Ovary (tissue), 7 donors: ENCODE measurements at regions not wholly inside any gene's neighbourhood (a gene's known extent, or its start where the extent isn't known, plus 50 kb on each side); places are given as distances from the start of the nearest gene placed in this dataset.
"Not testable (repeated sequence)": the region's sequence is repeated elsewhere in the genome, so short reads cannot be mapped to it uniquely, and the experiment has no call there.

ENCODE experiments used
- DNase-seq, 5 donors: peaks; one replicate each; pipeline ENCODE4 v3.0.0-alpha.2; 2019 to 2020
- H3K27ac ChIP-seq, 2 donors: fragments of 200-600 bp; one replicate each; pipeline versions ENCODE4 v1.5.1 to v1.8.0; 2019 to 2022
- H3K27me3 ChIP-seq: fragments of 200-600 bp; one replicate; pipeline ENCODE4 v1.8.0; 2022
- H3K36me3 ChIP-seq: fragments of 200-600 bp; sonication (generic); one replicate; pipeline ENCODE4 v1.5.1; 2019
- H3K4me1 ChIP-seq: one replicate; pipeline ENCODE4 v1.8.1; 2013; ENCODE audit warnings: mild to moderate bottlenecking, moderate library complexity; ENCODE audit not compliant: insufficient read depth
- H3K4me3 ChIP-seq: fragments of 200-600 bp; sonication (generic); one replicate; pipeline ENCODE4 v1.5.1; 2017
- H3K9me3 ChIP-seq, 2 donors: fragments of 200-600 bp in 1 of 2; sonication (generic) in 1 of 2; one replicate each; pipeline versions ENCODE4 v1.5.1 to v1.8.1; 2013 to 2019; ENCODE audit warnings: mild to moderate bottlenecking in 1 of 2, moderate library complexity in 1 of 2
- WGBS, 3 donors: extraction: QIAGEN DNeasy Blood & Tissue Kit in 1 of 3; methylation state at CpG; one replicate each; pipeline versions ENCODE4 v1.1.5 to v1.1.7; 2013 to 2017; 5-methylcytosine and 5-hydroxymethylcytosine counted together
- intact Hi-C, 4 donors: fragments of 100-400 bp; cut with DNase I; formaldehyde crosslinking; loops; one replicate each; pipeline versions ENCODE4 v1.11.0 to v1.15.1; 2022 to 2023
- donor health status: DM: no; HTN: no; CAD: no; lungs with moderate emphysema.
- donor health status: DM: no; HTN: no; CAD: no.
- donor health status: Bipolar disorder and iron deficiency.
- donor health status: DM: no; HTN: no; CAD: no.
- donor health status: DM: yes; HTN: yes; CAD: no.

GRCh38 chr16:29136046-29136696 lies 151.3 kb downstream of the LAT start:
- H3K4me3 ChIP-seq, intact Hi-C loops: not testable (repeated sequence)
- WGBS, 3 donors: 95 to 97% (median 97%) methylated on average over 3 to 4 of the region's 4 CpGs

GRCh38 chr16:29135098-29135497 lies 150.2 kb downstream of the LAT start:
- H3K27ac ChIP-seq, H3K4me3 ChIP-seq, H3K36me3 ChIP-seq, intact Hi-C loops, H3K9me3 ChIP-seq, DNase-seq, H3K27me3 ChIP-seq: not testable (repeated sequence)
- WGBS, 3 donors: 95 to 100% (median 97%) methylated on average over 6 of the region's 6 CpGs
- H3K4me1 ChIP-seq: peaks cover 12% of the 10 kb centered on the region

More at GRCh38 chr16:29136046-29136696, 151.3 kb downstream of the LAT start:
- H3K9me3 ChIP-seq, H3K4me1 ChIP-seq, H3K36me3 ChIP-seq, DNase-seq, H3K27me3 ChIP-seq, H3K27ac ChIP-seq: not testable (repeated sequence)

- H3K4me3 ChIP-seq, H3K36me3 ChIP-seq, H3K9me3 ChIP-seq, H3K27me3 ChIP-seq, intact Hi-C loops: not testable (repeated sequence)
- peak overlapping the region in 1 of 2 donors; percentile 57 for H3K27ac ChIP-seq
- H3K4me1 ChIP-seq: peaks cover 15% of the 10 kb centered on the region
- 66 to 78% (median 76%) methylated on average over 25 of the region's 25 CpGs for WGBS, 3 donors
- DNase-seq: peak in 1 of 5 donors; percentile 45
Observed at GRCh38 chr16:29133681-29134430, 149.0 kb downstream of the LAT start.

GRCh38 chr16:29132869-29133268 lies 148.0 kb downstream of the LAT start:
- Histone ChIP-seq H3K4me1 (peaks cover 17% of the 10 kb centered on the region), H3K27ac (peak overlapping the region in 1 of 2 donors; percentile 88)
- 93 to 96% (median 93%) methylated on average over 10 to 15 of the region's 19 CpGs for WGBS, 3 donors
- H3K4me3 ChIP-seq, intact Hi-C loops, H3K9me3 ChIP-seq, DNase-seq, H3K27me3 ChIP-seq, H3K36me3 ChIP-seq: not testable (repeated sequence)

- H3K9me3 ChIP-seq, H3K4me3 ChIP-seq, intact Hi-C loops, H3K36me3 ChIP-seq, H3K27me3 ChIP-seq: not testable (repeated sequence)
- DNase-seq: peak in 4 of 5 donors; percentile 38 to 58 (median 45)
- H3K4me1 ChIP-seq: peaks cover 17% of the 10 kb centered on the region
- peak overlapping the region in 1 of 2 donors; percentile 88 for H3K27ac ChIP-seq
- WGBS, 3 donors: 58 to 76% (median 68%) methylated on average over 11 to 14 of the region's 14 CpGs
Observed at GRCh38 chr16:29132444-29132843, 147.6 kb downstream of the LAT start.

GRCh38 chr16:29130901-29131851 lies 146.3 kb downstream of the LAT start:
- H3K36me3 ChIP-seq, H3K27me3 ChIP-seq, intact Hi-C loops, H3K9me3 ChIP-seq, H3K4me3 ChIP-seq: not testable (repeated sequence)
- peak overlapping the region; percentile 59 to 88 for H3K27ac ChIP-seq
- peaks cover 17% of the 10 kb centered on the region for H3K4me1 ChIP-seq
- WGBS, 3 donors: 32 to 40% (median 33%) methylated on average over 25 to 33 of the region's 33 CpGs
- peak in 4 of 5 donors; percentile 49 to 71 (median 60) for DNase-seq

- H3K27me3 ChIP-seq, H3K9me3 ChIP-seq, intact Hi-C loops, H3K36me3 ChIP-seq, H3K4me3 ChIP-seq: not testable (repeated sequence)
- peaks cover 17% of the 10 kb centered on the region for H3K4me1 ChIP-seq
- peak overlapping the region; percentile 59 to 88 for H3K27ac ChIP-seq
- DNase-seq: peak in 2 of 5 donors; percentile 51 to 59
- 49 to 75% (median 69%) methylated on average over 16 to 25 of the region's 25 CpGs for WGBS, 3 donors
Observed at GRCh38 chr16:29130131-29130711, 145.4 kb downstream of the LAT start.

GRCh38 chr16:29129458-29130038 lies 144.7 kb downstream of the LAT start:
- 40 to 48% (median 42%) methylated on average over 17 to 18 of the region's 18 CpGs for WGBS, 3 donors
- intact Hi-C loops, H3K9me3 ChIP-seq, H3K27me3 ChIP-seq, H3K36me3 ChIP-seq, H3K4me3 ChIP-seq: not testable (repeated sequence)
- peaks cover 17% of the 10 kb centered on the region for H3K4me1 ChIP-seq
- H3K27ac ChIP-seq: peak overlapping the region; percentile 59 to 88
- peak; percentile 73 to 88 (median 79) for DNase-seq

- 58 to 73% (median 69%) methylated on average over 17 to 20 of the region's 20 CpGs for WGBS, 3 donors
- H3K9me3 ChIP-seq, H3K4me3 ChIP-seq, H3K27me3 ChIP-seq, intact Hi-C loops, H3K36me3 ChIP-seq: not testable (repeated sequence)
- DNase-seq: peak in 1 of 5 donors; percentile 47
- H3K4me1 ChIP-seq: peaks cover 17% of the 10 kb centered on the region
- H3K27ac ChIP-seq: peak overlapping the region; percentile 59 to 88
Observed at GRCh38 chr16:29128732-29129457, 144.0 kb downstream of the LAT start.

GRCh38 chr16:29127806-29128420 lies 143.1 kb downstream of the LAT start:
- intact Hi-C loops, DNase-seq, H3K36me3 ChIP-seq, H3K27me3 ChIP-seq, H3K4me3 ChIP-seq, H3K9me3 ChIP-seq: not testable (repeated sequence)
- Histone ChIP-seq H3K4me1 (peaks cover 17% of the 10 kb centered on the region), H3K27ac (peak overlapping the region; percentile 38 to 88)
- 79 to 84% (median 83%) methylated on average over 28 to 29 of the region's 29 CpGs for WGBS, 3 donors
